ENCODE measurements at regions not wholly inside any gene's neighbourhood (a gene's known extent, or its start where the extent isn't known, plus 50 kb on each side); places are given as distances from the start of the nearest gene placed in this dataset.
"Not testable (repeated sequence)": the region's sequence is repeated elsewhere in the genome, so short reads cannot be mapped to it uniquely, and the experiment has no call there.

- H3F3A ChIP-seq (ENCODE audit: insufficient read depth, low read length, poor library complexity, severe bottlenecking): no peaks in the 10 kb centered on the region
- H3K4me3 ChIP-seq (ENCODE audit: low read length): no peak overlapping the region
- no peaks in the 10 kb centered on the region for H3K9me3 ChIP-seq (ENCODE audit: low read length)
- TF ChIP-seq RAD21 (conservative IDR thresholded peaks at IDR 0.05): no peak
- no peak for TF ChIP-seq TAF1 (IDR thresholded peaks at IDR 0.05; ENCODE audit: low read depth)
- TF ChIP-seq MXI1 (conservative IDR thresholded peaks at IDR 0.05; ENCODE audit: poor library complexity, severe bottlenecking): no peak
- TF ChIP-seq REST (IDR thresholded peaks at IDR 0.05; ENCODE audit: borderline replicate concordance): no peak
- TF ChIP-seq POLR2AphosphoS5 (IDR thresholded peaks at IDR 0.05): no peak
- no peak for TF ChIP-seq SMC3 (conservative IDR thresholded peaks at IDR 0.05; ENCODE audit: poor library complexity)
- H3K36me3 ChIP-seq (ENCODE audit: insufficient read depth, low read length): no peaks in the 10 kb centered on the region
- no peak overlapping the region for H3K4me2 ChIP-seq (ENCODE audit: low read length)
- H3K9me2 ChIP-seq (ENCODE audit: insufficient read depth, low read length): no peaks in the 10 kb centered on the region
- no peak overlapping the region for H3K9ac ChIP-seq (ENCODE audit: low read length)
- no peaks in the 10 kb centered on the region for H4K20me1 ChIP-seq (ENCODE audit: insufficient read depth)
- no peak overlapping the region for H3K27ac ChIP-seq (ENCODE audit: low read length)
- no peaks in the 10 kb centered on the region for H3K79me2 ChIP-seq (replicated peaks; ENCODE audit: insufficient read depth, low read length)
- no peak overlapping the region for H2AFZ ChIP-seq (ENCODE audit: low read depth, low read length)
- no peaks in the 10 kb centered on the region for H3K27me3 ChIP-seq (ENCODE audit: insufficient read depth, low read depth, low read length)
These were observed 90.8 kb upstream of the TMSB4Y start for GRCh38 chrY:13612916-13613315.

GRCh38 chrY:13611965-13612364 is 91.7 kb upstream of the TMSB4Y start:
- H3K9ac ChIP-seq (ENCODE audit: low read length): no peak overlapping the region
- no peak overlapping the region for H3K27ac ChIP-seq (ENCODE audit: low read length)
- no peaks in the 10 kb centered on the region for H3K9me2 ChIP-seq (ENCODE audit: insufficient read depth, low read length)
- no peak overlapping the region for H3K4me2 ChIP-seq (ENCODE audit: low read length)
- H3K79me2 ChIP-seq (replicated peaks; ENCODE audit: insufficient read depth, low read length): no peaks in the 10 kb centered on the region
- no peak overlapping the region for H2AFZ ChIP-seq (ENCODE audit: low read depth, low read length)
- H3K27me3 ChIP-seq (ENCODE audit: insufficient read depth, low read depth, low read length): no peaks in the 10 kb centered on the region
- H3K9me3 ChIP-seq (ENCODE audit: low read length): no peaks in the 10 kb centered on the region
- H3F3A ChIP-seq (ENCODE audit: insufficient read depth, low read length, poor library complexity, severe bottlenecking): no peaks in the 10 kb centered on the region
- no peaks in the 10 kb centered on the region for H4K20me1 ChIP-seq (ENCODE audit: insufficient read depth)
- H3K36me3 ChIP-seq (ENCODE audit: insufficient read depth, low read length): no peaks in the 10 kb centered on the region
- no peak for TF ChIP-seq EZH2 (IDR thresholded peaks at IDR 0.05; ENCODE audit: borderline replicate concordance, insufficient read depth, low read length, poor library complexity, severe bottlenecking)
- no peak for TF ChIP-seq EP300 (conservative IDR thresholded peaks at IDR 0.05; ENCODE audit: poor library complexity, severe bottlenecking)
- TF ChIP-seq TAF1 (IDR thresholded peaks at IDR 0.05; ENCODE audit: low read depth): no peak
- TF ChIP-seq RAD21 (conservative IDR thresholded peaks at IDR 0.05): no peak
- no peak for TF ChIP-seq MXI1 (conservative IDR thresholded peaks at IDR 0.05; ENCODE audit: poor library complexity, severe bottlenecking)
- no peak for TF ChIP-seq POLR2AphosphoS5 (IDR thresholded peaks at IDR 0.05)
- H3K4me3 ChIP-seq (ENCODE audit: low read length): no peak overlapping the region

- Histone ChIP-seq H3F3A (ENCODE audit: insufficient read depth, low read length, poor library complexity, severe bottlenecking) (no peaks in the 10 kb centered on the region), H2AFZ (ENCODE audit: low read depth, low read length) (no peak overlapping the region), H3K79me2 (replicated peaks; ENCODE audit: insufficient read depth, low read length) (no peaks in the 10 kb centered on the region), H3K4me3 (ENCODE audit: low read length) (no peak overlapping the region), H3K9me2 (ENCODE audit: insufficient read depth, low read length) (no peaks in the 10 kb centered on the region), H3K9me3 (ENCODE audit: low read length) (no peaks in the 10 kb centered on the region), H3K36me3 (ENCODE audit: insufficient read depth, low read length) (no peaks in the 10 kb centered on the region), H3K4me2 (ENCODE audit: low read length) (no peak overlapping the region), H4K20me1 (ENCODE audit: insufficient read depth) (no peaks in the 10 kb centered on the region), H3K27me3 (ENCODE audit: insufficient read depth, low read depth, low read length) (no peaks in the 10 kb centered on the region), H3K27ac (ENCODE audit: low read length) (no peak overlapping the region), H3K9ac (ENCODE audit: low read length) (no peak overlapping the region)
- TF ChIP-seq POLR2AphosphoS5 (IDR thresholded peaks at IDR 0.05) (peak; percentile 31), TAF1 (IDR thresholded peaks at IDR 0.05; ENCODE audit: low read depth) (no peak), RAD21 (conservative IDR thresholded peaks at IDR 0.05) (no peak), MXI1 (conservative IDR thresholded peaks at IDR 0.05; ENCODE audit: poor library complexity, severe bottlenecking) (no peak), SMC3 (conservative IDR thresholded peaks at IDR 0.05; ENCODE audit: poor library complexity) (no peak), CTCF (IDR thresholded peaks at IDR 0.05; ENCODE audit: poor library complexity, severe bottlenecking) (no peak), EP300 (conservative IDR thresholded peaks at IDR 0.05; ENCODE audit: poor library complexity, severe bottlenecking) (no peak), EZH2 (IDR thresholded peaks at IDR 0.05; ENCODE audit: borderline replicate concordance, insufficient read depth, low read length, poor library complexity, severe bottlenecking) (no peak)
These were observed 111.2 kb upstream of the TMSB4Y start for GRCh38 chrY:13592450-13592849.

- not testable (repeated sequence) for H3K36me3 ChIP-seq (ENCODE audit: insufficient read depth, low read length); H3K27me3 ChIP-seq (ENCODE audit: insufficient read depth, low read depth, low read length); H3K4me2 ChIP-seq (ENCODE audit: low read length); H3F3A ChIP-seq (ENCODE audit: insufficient read depth, low read length, poor library complexity, severe bottlenecking); H3K79me2 ChIP-seq (replicated peaks; ENCODE audit: insufficient read depth, low read length); H3K9me2 ChIP-seq (ENCODE audit: insufficient read depth, low read length); H3K4me3 ChIP-seq (ENCODE audit: low read length); H2AFZ ChIP-seq (ENCODE audit: low read depth, low read length); H3K9me3 ChIP-seq (ENCODE audit: low read length); H3K9ac ChIP-seq (ENCODE audit: low read length); H3K27ac ChIP-seq (ENCODE audit: low read length); H4K20me1 ChIP-seq (ENCODE audit: insufficient read depth)
These were observed 91.1 kb upstream of the UTY start for GRCh38 chrY:13570931-13571330.
